Endothelial cell of umbilical vein (primary cell): ENCODE measurements at regions not wholly inside any gene's neighbourhood (a gene's known extent, or its start where the extent isn't known, plus 50 kb on each side); places are given as distances from the start of the nearest gene placed in this dataset.

Experiments used
- BruUV-seq: library from RNA; stranded (reverse); fragments of 400-500 nt; replicated peaks from 2 replicates; lab custom pipeline; 2021; lab: Mats Ljungman, UMichigan
- CTCF ChIA-PET: fragments of 300-600, 350-600 bp; sonication (Branson Sonifier 250); formaldehyde crosslinking; loops from one replicate; lab custom pipeline; 2021; ENCODE audit warnings: antibody characterized with exemption, inconsistent platforms; lab: Charles Lee
- POLR2A ChIA-PET: fragments of 300-600, 350-600 bp; sonication (Branson Sonifier 250); formaldehyde crosslinking; loops from one replicate; lab custom pipeline; 2021; ENCODE audit warnings: antibody characterized with exemption, inconsistent platforms; lab: Charles Lee
- DNase-seq: peaks from one replicate; pipeline ENCODE4 v3.0.0-alpha.2; 2011; ENCODE audit warnings: low read depth, low spot score
- FAIRE-seq: peaks from 2 replicates; lab custom pipeline; 2011; peaks lifted over from hg19 to GRCh38; lab: Jason Lieb, UNC
- H2AFZ ChIP-seq: 2 replicates; pipeline ENCODE4 v1.6.0; 2012; ENCODE audit warnings: low read depth, low read length, control low read depth, inconsistent platforms
- H3K27ac ChIP-seq: 2 replicates; pipeline ENCODE4 v1.5.1; 2011; ENCODE audit warnings: low read depth, mild to moderate bottlenecking, control low read depth, low read length, moderate library complexity; ENCODE audit not compliant: insufficient read depth
- H3K27me3 ChIP-seq, 2 experiments: 2 replicates each; pipeline versions ENCODE4 v1.6.0 to v1.6.1; 2011; ENCODE audit warnings: low read length in 2 of 2, mixed read lengths in 1 of 2; ENCODE audit not compliant: control insufficient read depth in 2 of 2, insufficient read depth in 2 of 2
- H3K36me3 ChIP-seq, 2 experiments: 2 replicates in 1 of 2; 3 replicates in 1 of 2; pipeline ENCODE4 v1.5.1; 2011; ENCODE audit warnings: low read length in 2 of 2, mild to moderate bottlenecking in 1 of 2, moderate library complexity in 1 of 2; ENCODE audit not compliant: control insufficient read depth in 2 of 2, insufficient read depth in 2 of 2; ENCODE audit errors: extremely low read depth in 1 of 2
- H3K4me1 ChIP-seq: 3 replicates; pipeline ENCODE4 v1.5.1; 2011; ENCODE audit warnings: mild to moderate bottlenecking, low read length; ENCODE audit not compliant: control insufficient read depth, insufficient read depth; ENCODE audit errors: extremely low read depth
- H3K4me2 ChIP-seq: 2 replicates; pipeline ENCODE4 v1.6.1; 2011; ENCODE audit warnings: low read length, control low read depth, mixed read lengths; ENCODE audit not compliant: insufficient read depth
- H3K4me3 ChIP-seq, 3 experiments: fragments of 200-600 bp in 1 of 3; sonication (generic), shearing (Covaris generic) in 1 of 3; replicated peaks in 1 of 3; 2 replicates each; pipeline ENCODE4 v1.5.1; 2011 to 2016; ENCODE audit warnings: control low read depth in 3 of 3, low read length in 3 of 3, mild to moderate bottlenecking in 2 of 3, inconsistent platforms in 1 of 3, low read depth in 1 of 3, moderate library complexity in 1 of 3; ENCODE audit not compliant: insufficient read depth in 1 of 3
- H3K79me2 ChIP-seq: 2 replicates; pipeline ENCODE4 v1.6.0; 2012; ENCODE audit warnings: low read length, inconsistent platforms; ENCODE audit not compliant: control insufficient read depth, insufficient read depth
- H3K9ac ChIP-seq: replicated peaks from 2 replicates; pipeline ENCODE3; 2011; ENCODE audit warnings: low read length, control low read depth; ENCODE audit not compliant: insufficient read depth; ENCODE audit errors: extremely low read depth
- H3K9me1 ChIP-seq: replicated peaks from 3 replicates; pipeline ENCODE4 v1.6.0; 2011; ENCODE audit warnings: mild to moderate bottlenecking, low read length; ENCODE audit not compliant: control insufficient read depth, insufficient read depth; ENCODE audit errors: extremely low read depth
- H3K9me3 ChIP-seq: replicated peaks from 2 replicates; pipeline ENCODE4 v1.5.1; 2012; ENCODE audit warnings: low read length, inconsistent platforms; ENCODE audit not compliant: control insufficient read depth, insufficient read depth
- H4K20me1 ChIP-seq: replicated peaks from 2 replicates; pipeline ENCODE3; 2011; ENCODE audit warnings: mild to moderate bottlenecking, low read length; ENCODE audit not compliant: control insufficient read depth, insufficient read depth; ENCODE audit errors: extremely low read depth
- EZH2 ChIP-seq: IDR thresholded peaks from 2 replicates; pipeline ENCODE4 v1.6.1; 2012; ENCODE audit warnings: borderline replicate concordance, low read depth, mild to moderate bottlenecking, moderate library complexity, low read length, inconsistent platforms; ENCODE audit not compliant: severe bottlenecking
- FOS ChIP-seq: IDR thresholded peaks from 2 replicates; pipeline ENCODE4 v1.6.1; 2011; ENCODE audit warnings: mild to moderate bottlenecking, low read length, moderate library complexity, borderline replicate concordance; ENCODE audit not compliant: insufficient read depth
- GATA2 ChIP-seq: IDR thresholded peaks from 2 replicates; pipeline ENCODE4 v1.7.0; 2011; ENCODE audit warnings: low read depth, mild to moderate bottlenecking, moderate library complexity, mixed read lengths, low read length; ENCODE audit not compliant: insufficient read length, insufficient read depth
- JUN ChIP-seq: IDR thresholded peaks from 2 replicates; pipeline ENCODE4 v1.6.1; 2011; ENCODE audit warnings: borderline replicate concordance, low read depth; ENCODE audit not compliant: insufficient read length, insufficient read depth
- MYC ChIP-seq: IDR thresholded peaks from one replicate; pipeline ENCODE4 v1.6.1; 2011; ENCODE audit warnings: mild to moderate bottlenecking, low read depth, low read length
- POLR2A ChIP-seq: IDR thresholded peaks from 2 replicates; pipeline ENCODE4 v1.6.1; 2012; ENCODE audit warnings: low read depth, mild to moderate bottlenecking, control low read depth, low read length
- POLR2AphosphoS5 ChIP-seq: IDR thresholded peaks from 2 replicates; pipeline ENCODE4 v1.6.1; 2012; ENCODE audit warnings: low read depth, mild to moderate bottlenecking, control low read depth, low read length, moderate library complexity; ENCODE audit not compliant: insufficient read depth
- dilution Hi-C: fragments of 300-500 bp; cut with MboI; formaldehyde crosslinking; loops from one replicate; pipeline ENCODE4 v1.15.0; 2019; ENCODE audit warnings: low sequenced_read_pairs; ENCODE audit not compliant: extremely low pct_ligation_motif_present
- intact Hi-C: fragments of 100-400 bp; cut with micrococcal nuclease; formaldehyde crosslinking; loops from one replicate; pipeline ENCODE4 v1.10.0; 2022
- TF ChIP-seq, protein P1 (sequence below): IDR thresholded peaks from 2 replicates; pipeline ENCODE4 v1.6.1; 2011; ENCODE audit not compliant: insufficient read depth, insufficient read length
- TF ChIP-seq, protein P2 (sequence below), 2 donors: IDR thresholded peaks; 1 replicate in 1 of 2; 2 replicates in 1 of 2; pipeline ENCODE4 v1.5.1; 2011; ENCODE audit warnings: low read length in 2 of 2, mild to moderate bottlenecking in 2 of 2, moderate library complexity in 2 of 2, control low read depth in 1 of 2, inconsistent platforms in 1 of 2, low read depth in 1 of 2; ENCODE audit not compliant: insufficient read depth in 1 of 2; ENCODE audit errors: extremely low read depth in 1 of 2

DNA sequence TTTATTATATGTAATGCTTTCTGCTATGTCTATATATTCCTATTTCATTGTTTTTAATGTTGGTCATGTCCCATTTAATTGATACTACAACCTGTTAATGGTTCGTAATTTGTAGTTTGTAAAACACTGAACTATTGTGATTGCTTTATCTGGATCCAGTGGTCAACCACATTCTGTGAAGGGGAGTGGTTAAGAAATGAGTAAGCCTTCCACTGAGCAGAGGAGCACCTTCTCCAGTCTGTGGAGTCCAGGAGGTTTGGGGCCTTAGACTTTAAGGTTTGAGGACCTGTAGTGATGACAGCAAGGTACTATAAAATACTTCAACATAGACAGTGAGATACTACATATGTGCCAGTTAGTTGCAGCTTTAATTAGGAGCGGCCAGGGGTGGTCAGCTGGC is 67.7 kb upstream of the RAD23B start:
- POLR2A ChIA-PET, result no interaction called here
- Histone ChIP-seq H3K27ac (no peak overlapping the region), H2AFZ (no peak overlapping the region), H3K9me3 (no peaks in the 10 kb centered on the region), H3K9ac (no peak overlapping the region), H3K27me3 (no peaks in the 10 kb centered on the region), H4K20me1 (no peaks in the 10 kb centered on the region), H3K9me1 (no peaks in the 10 kb centered on the region), H3K4me1 (no peaks in the 10 kb centered on the region), H3K36me3 (no peaks in the 10 kb centered on the region), H3K4me3 (no peak overlapping the region), H3K4me2 (no peak overlapping the region), H3K79me2 (no peaks in the 10 kb centered on the region)
- intact Hi-C loops (no loop called here), dilution Hi-C loops (no loop called here)
- TF ChIP-seq, protein P1, sequence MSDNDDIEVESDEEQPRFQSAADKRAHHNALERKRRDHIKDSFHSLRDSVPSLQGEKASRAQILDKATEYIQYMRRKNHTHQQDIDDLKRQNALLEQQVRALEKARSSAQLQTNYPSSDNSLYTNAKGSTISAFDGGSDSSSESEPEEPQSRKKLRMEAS, result no peak
- TF ChIP-seq JUN (no peak), MYC (no peak), POLR2A (no peak), POLR2AphosphoS5 (no peak), FOS (no peak), EZH2 (no peak), GATA2 (no peak)
- TF ChIP-seq, protein P2, sequence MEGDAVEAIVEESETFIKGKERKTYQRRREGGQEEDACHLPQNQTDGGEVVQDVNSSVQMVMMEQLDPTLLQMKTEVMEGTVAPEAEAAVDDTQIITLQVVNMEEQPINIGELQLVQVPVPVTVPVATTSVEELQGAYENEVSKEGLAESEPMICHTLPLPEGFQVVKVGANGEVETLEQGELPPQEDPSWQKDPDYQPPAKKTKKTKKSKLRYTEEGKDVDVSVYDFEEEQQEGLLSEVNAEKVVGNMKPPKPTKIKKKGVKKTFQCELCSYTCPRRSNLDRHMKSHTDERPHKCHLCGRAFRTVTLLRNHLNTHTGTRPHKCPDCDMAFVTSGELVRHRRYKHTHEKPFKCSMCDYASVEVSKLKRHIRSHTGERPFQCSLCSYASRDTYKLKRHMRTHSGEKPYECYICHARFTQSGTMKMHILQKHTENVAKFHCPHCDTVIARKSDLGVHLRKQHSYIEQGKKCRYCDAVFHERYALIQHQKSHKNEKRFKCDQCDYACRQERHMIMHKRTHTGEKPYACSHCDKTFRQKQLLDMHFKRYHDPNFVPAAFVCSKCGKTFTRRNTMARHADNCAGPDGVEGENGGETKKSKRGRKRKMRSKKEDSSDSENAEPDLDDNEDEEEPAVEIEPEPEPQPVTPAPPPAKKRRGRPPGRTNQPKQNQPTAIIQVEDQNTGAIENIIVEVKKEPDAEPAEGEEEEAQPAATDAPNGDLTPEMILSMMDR (IDR thresholded peaks at IDR 0.05; ENCODE audit: extremely low read depth in 1 of 2, insufficient read depth in 1 of 2, low read depth in 1 of 2, low read length in 2 of 2), result no peak
- DNase-seq (no peak), FAIRE-seq (no peak)
- CTCF ChIA-PET, result no interaction called here
- BruUV-seq, result no TSS peak
